ENCODE measurements at regions not wholly inside any gene's neighbourhood (a gene's known extent, or its start where the extent isn't known, plus 50 kb on each side); places are given as distances from the start of the nearest gene placed in this dataset.

GRCh38 chr10:21078410-21079329 lies 181.6 kb upstream of the NEBL start:
- Histone ChIP-seq H3K27ac (ENCODE audit: low read depth, low read length) (no peak overlapping the region), H3K9ac (ENCODE audit: low read depth, low read length) (no peak overlapping the region), H3K9me3 (ENCODE audit: insufficient read depth, low read depth, low read length) (no peaks in the 10 kb centered on the region), H3K4me3 (ENCODE audit: low read length) (no peak overlapping the region), H3K27me3 (ENCODE audit: insufficient read depth, low read length) (no peaks in the 10 kb centered on the region), H3K4me1 (ENCODE audit: insufficient read depth, low read length) (no peaks in the 10 kb centered on the region; the same call in 1 of the 2 replicates), H3K36me3 (ENCODE audit: insufficient read depth, low read length) (no peaks in the 10 kb centered on the region)
- 65% methylated on average over 5 of the region's 6 CpGs for WGBS

GRCh38 chr10:21077681-21078080 lies 180.6 kb upstream of the NEBL start:
- WGBS, result 90% methylated on average over 4 of the region's 5 CpGs

GRCh38 chr10:21076381-21076780 lies 179.3 kb upstream of the NEBL start:
- 90% methylated on average over 4 of the region's 4 CpGs for WGBS
- H3K27me3 ChIP-seq (ENCODE audit: insufficient read depth, low read length), result no peaks in the 10 kb centered on the region
- H3K9ac ChIP-seq (ENCODE audit: low read depth, low read length), result no peak overlapping the region
- no peaks in the 10 kb centered on the region; the same call in 1 of the 2 replicates for H3K4me1 ChIP-seq (ENCODE audit: insufficient read depth, low read length)
- no peaks in the 10 kb centered on the region for H3K9me3 ChIP-seq (ENCODE audit: insufficient read depth, low read depth, low read length)
- no peak overlapping the region for H3K4me3 ChIP-seq (ENCODE audit: low read length)
- no peaks in the 10 kb centered on the region for H3K36me3 ChIP-seq (ENCODE audit: insufficient read depth, low read length)
- H3K27ac ChIP-seq (ENCODE audit: low read depth, low read length), result no peak overlapping the region

More at GRCh38 chr10:21077681-21078080, 180.6 kb upstream of the NEBL start:
- no peaks in the 10 kb centered on the region for H3K36me3 ChIP-seq (ENCODE audit: insufficient read depth, low read length)
- no peaks in the 10 kb centered on the region for H3K27me3 ChIP-seq (ENCODE audit: insufficient read depth, low read length)
- no peaks in the 10 kb centered on the region; the same call in 1 of the 2 replicates for H3K4me1 ChIP-seq (ENCODE audit: insufficient read depth, low read length)
- H3K9me3 ChIP-seq (ENCODE audit: insufficient read depth, low read depth, low read length), result no peaks in the 10 kb centered on the region
- no peak overlapping the region for H3K27ac ChIP-seq (ENCODE audit: low read depth, low read length)
- no peak overlapping the region for H3K4me3 ChIP-seq (ENCODE audit: low read length)
- no peak overlapping the region for H3K9ac ChIP-seq (ENCODE audit: low read depth, low read length)

DNA sequence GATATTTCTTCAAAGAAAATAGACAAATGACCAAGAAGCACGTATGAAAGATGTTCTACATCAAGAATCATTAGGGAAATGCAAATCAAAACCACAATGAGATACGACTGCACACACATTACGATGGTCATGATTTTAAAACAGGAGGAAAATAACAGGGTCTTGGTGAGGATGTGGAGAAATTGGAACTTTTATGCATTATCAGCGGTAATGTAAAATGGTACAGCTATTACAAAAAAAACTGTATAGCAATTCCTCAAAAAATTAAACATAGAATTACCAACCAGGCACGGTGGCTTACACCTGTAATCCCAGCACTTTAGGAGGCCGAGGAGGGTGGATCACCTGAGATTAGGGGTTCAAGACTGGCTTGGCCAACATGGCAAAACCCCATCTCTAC lies 178.8 kb upstream of the NEBL start:
- WGBS, result 97% methylated on average over 5 of the region's 6 CpGs
- Histone ChIP-seq H3K9ac (ENCODE audit: low read depth, low read length) (no peak overlapping the region), H3K36me3 (ENCODE audit: insufficient read depth, low read length) (no peaks in the 10 kb centered on the region), H3K4me1 (ENCODE audit: insufficient read depth, low read length) (no peaks in the 10 kb centered on the region; the same call in 1 of the 2 replicates), H3K27ac (ENCODE audit: low read depth, low read length) (no peak overlapping the region), H3K27me3 (ENCODE audit: insufficient read depth, low read length) (no peaks in the 10 kb centered on the region), H3K4me3 (ENCODE audit: low read length) (no peak overlapping the region), H3K9me3 (ENCODE audit: insufficient read depth, low read depth, low read length) (no peaks in the 10 kb centered on the region)

DNA sequence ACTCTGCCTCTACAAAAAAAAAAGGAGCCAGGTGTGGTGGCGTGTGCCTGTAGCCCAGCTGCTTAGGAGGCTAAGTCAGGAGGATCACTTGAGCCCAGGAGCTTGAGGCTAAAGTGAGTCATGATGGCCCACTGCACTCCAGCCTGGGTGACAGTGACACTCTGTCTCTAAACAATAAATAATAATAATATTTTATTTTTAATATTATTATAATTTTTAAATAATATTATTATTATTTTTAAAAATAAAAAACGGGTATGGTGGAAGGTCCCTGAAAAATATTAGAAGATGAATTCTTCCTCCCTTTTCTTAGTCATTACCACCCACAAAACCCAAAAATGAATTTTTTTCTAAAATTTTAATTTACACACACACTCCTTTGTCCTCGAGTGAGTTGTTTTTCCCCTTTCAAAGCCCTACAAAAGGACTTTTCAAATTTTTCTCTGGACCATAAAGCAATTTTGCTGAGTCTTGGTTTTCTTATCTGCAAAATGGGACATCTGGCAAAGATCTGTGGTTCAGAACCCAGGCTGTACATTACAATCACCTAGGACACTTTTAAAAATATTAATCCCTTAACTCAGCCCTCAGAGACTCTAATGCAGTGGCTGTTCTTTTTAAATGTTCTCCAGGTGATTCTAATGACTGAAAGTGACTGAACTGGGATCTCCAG lies 174.0 kb upstream of the NEBL start:
- H3K27ac ChIP-seq (ENCODE audit: low read depth, low read length), result no peak overlapping the region

GRCh38 chr10:21069929-21070700 lies 173.0 kb upstream of the NEBL start:
- H3K27ac ChIP-seq (ENCODE audit: low read depth, low read length), result no peak overlapping the region
- H3K9ac ChIP-seq (ENCODE audit: low read depth, low read length), result no peak overlapping the region
- H3K9me3 ChIP-seq (ENCODE audit: insufficient read depth, low read depth, low read length), result no peaks in the 10 kb centered on the region
- H3K36me3 ChIP-seq (ENCODE audit: insufficient read depth, low read length), result no peaks in the 10 kb centered on the region
- no peak overlapping the region for H3K4me3 ChIP-seq (ENCODE audit: low read length)
- no peaks in the 10 kb centered on the region for H3K27me3 ChIP-seq (ENCODE audit: insufficient read depth, low read length)
- peaks cover 13% of the 10 kb centered on the region for H3K4me1 ChIP-seq (ENCODE audit: insufficient read depth, low read length)
- 63% methylated on average over 10 of the region's 10 CpGs for WGBS

More for the DNA sequence above, 174.0 kb upstream of the NEBL start:
- Histone ChIP-seq H3K36me3 (ENCODE audit: insufficient read depth, low read length) (no peaks in the 10 kb centered on the region), H3K4me3 (ENCODE audit: low read length) (no peak overlapping the region), H3K9ac (ENCODE audit: low read depth, low read length) (no peak overlapping the region), H3K9me3 (ENCODE audit: insufficient read depth, low read depth, low read length) (no peaks in the 10 kb centered on the region), H3K27me3 (ENCODE audit: insufficient read depth, low read length) (no peaks in the 10 kb centered on the region), H3K4me1 (ENCODE audit: insufficient read depth, low read length) (peaks cover 13% of the 10 kb centered on the region)
- WGBS, result 92% methylated on average over 2 of the region's 3 CpGs

DNA sequence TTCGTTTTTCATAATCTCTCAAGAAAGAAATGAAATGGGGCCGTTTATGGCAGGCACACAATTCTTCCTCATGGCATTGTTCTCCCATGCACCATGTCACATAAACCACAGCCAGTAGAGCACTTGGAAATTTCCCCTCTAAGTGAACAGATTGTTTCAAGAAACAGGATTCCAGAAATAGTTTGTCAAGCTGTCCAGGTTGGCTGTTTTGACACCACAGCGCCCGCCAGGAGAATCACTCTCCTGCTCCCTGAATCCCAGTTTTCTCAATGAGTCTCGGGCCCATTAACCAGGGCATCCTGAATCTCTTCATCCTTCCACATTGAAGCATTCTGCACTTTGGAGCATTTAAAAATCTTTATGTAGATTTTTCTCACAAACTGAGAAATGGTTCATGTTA lies 172.2 kb upstream of the NEBL start:
- Histone ChIP-seq H3K36me3 (ENCODE audit: insufficient read depth, low read length) (no peaks in the 10 kb centered on the region), H3K27ac (ENCODE audit: low read depth, low read length) (no peak overlapping the region), H3K4me1 (ENCODE audit: insufficient read depth, low read length) (peaks cover 13% of the 10 kb centered on the region), H3K9ac (ENCODE audit: low read depth, low read length) (no peak overlapping the region), H3K27me3 (ENCODE audit: insufficient read depth, low read length) (no peaks in the 10 kb centered on the region), H3K4me3 (ENCODE audit: low read length) (no peak overlapping the region), H3K9me3 (ENCODE audit: insufficient read depth, low read depth, low read length) (no peaks in the 10 kb centered on the region)
- 94% methylated on average over 5 of the region's 5 CpGs for WGBS

DNA sequence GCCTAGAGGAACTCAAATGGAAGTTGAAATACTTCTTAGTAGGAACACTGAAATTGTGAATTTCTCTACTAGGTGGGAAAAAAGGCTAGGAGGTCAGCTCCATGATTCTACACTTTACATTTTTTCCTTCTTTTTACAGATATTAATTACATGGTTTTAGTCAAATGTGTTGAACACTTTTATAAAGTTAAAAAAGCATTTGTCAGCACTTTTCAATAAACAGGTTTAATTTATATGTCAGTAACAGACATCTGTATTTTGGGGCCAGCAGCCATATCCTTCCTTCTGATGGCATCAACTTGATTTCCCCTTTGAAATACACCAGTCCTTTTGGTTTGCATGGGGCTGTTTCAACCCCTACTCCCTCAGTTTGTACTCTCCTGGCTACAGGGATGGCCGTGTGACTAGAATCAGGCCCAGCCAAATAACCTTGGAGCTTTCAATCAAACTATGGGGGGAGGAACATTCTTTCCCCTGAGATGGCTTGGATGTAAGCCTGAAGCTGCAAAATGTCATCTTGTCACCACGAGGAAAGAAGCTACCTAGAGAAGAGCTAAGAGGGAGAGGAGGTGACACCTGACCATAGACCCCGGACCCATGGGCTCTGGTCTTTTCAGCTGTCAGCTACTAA lies 171.0 kb upstream of the NEBL start:
- no peak overlapping the region for H3K27ac ChIP-seq (ENCODE audit: low read depth, low read length)
- no peaks in the 10 kb centered on the region for H3K36me3 ChIP-seq (ENCODE audit: insufficient read depth, low read length)
- WGBS, result 90% methylated on average over 3 of the region's 3 CpGs
- H3K4me3 ChIP-seq (ENCODE audit: low read length), result no peak overlapping the region
- H3K9me3 ChIP-seq (ENCODE audit: insufficient read depth, low read depth, low read length), result no peaks in the 10 kb centered on the region
- no peak overlapping the region for H3K9ac ChIP-seq (ENCODE audit: low read depth, low read length)
- peaks cover 13% of the 10 kb centered on the region for H3K4me1 ChIP-seq (ENCODE audit: insufficient read depth, low read length)
- no peaks in the 10 kb centered on the region for H3K27me3 ChIP-seq (ENCODE audit: insufficient read depth, low read length)

GRCh38 chr10:21065621-21066248 lies 168.6 kb upstream of the NEBL start:
- WGBS, result 96% methylated on average over 2 of the region's 2 CpGs
- no peaks in the 10 kb centered on the region for H3K27me3 ChIP-seq (ENCODE audit: insufficient read depth, low read length)
- H3K9me3 ChIP-seq (ENCODE audit: insufficient read depth, low read depth, low read length), result no peaks in the 10 kb centered on the region
- no peak overlapping the region for H3K9ac ChIP-seq (ENCODE audit: low read depth, low read length)
- H3K27ac ChIP-seq (ENCODE audit: low read depth, low read length), result no peak overlapping the region
- peaks cover 13% of the 10 kb centered on the region for H3K4me1 ChIP-seq (ENCODE audit: insufficient read depth, low read length)
- no peaks in the 10 kb centered on the region for H3K36me3 ChIP-seq (ENCODE audit: insufficient read depth, low read length)
- no peak overlapping the region for H3K4me3 ChIP-seq (ENCODE audit: low read length)

GRCh38 chr10:21061982-21062381 lies 164.9 kb upstream of the NEBL start:
- H3K9ac ChIP-seq (ENCODE audit: low read depth, low read length), result no peak overlapping the region
- H3K9me3 ChIP-seq (ENCODE audit: insufficient read depth, low read depth, low read length), result no peaks in the 10 kb centered on the region
- H3K36me3 ChIP-seq (ENCODE audit: insufficient read depth, low read length), result no peaks in the 10 kb centered on the region
- H3K27ac ChIP-seq (ENCODE audit: low read depth, low read length), result no peak overlapping the region
- 89% methylated on average over 4 of the region's 4 CpGs for WGBS
- H3K27me3 ChIP-seq (ENCODE audit: insufficient read depth, low read length), result no peaks in the 10 kb centered on the region
- no peaks in the 10 kb centered on the region; the same call in 1 of the 2 replicates for H3K4me1 ChIP-seq (ENCODE audit: insufficient read depth, low read length)
- no peak overlapping the region for H3K4me3 ChIP-seq (ENCODE audit: low read length)

Data from HUES64 (cell line).